ENCODE measurements at regions not wholly inside any gene's neighbourhood (a gene's known extent, or its start where the extent isn't known, plus 50 kb on each side); places are given as distances from the start of the nearest gene placed in this dataset.

- TF ChIP-seq CTCF (IDR thresholded peaks at IDR 0.05) (no peak), POLR2A (IDR thresholded peaks at IDR 0.05) (no peak)
Measured at GRCh38 chr1:57586842-57587241, 163.0 kb upstream of the DAB1 start.

All from Peyer's patch (tissue), 4 donors.